ENCODE measurements at regions not wholly inside any gene's neighbourhood (a gene's known extent, or its start where the extent isn't known, plus 50 kb on each side); places are given as distances from the start of the nearest gene placed in this dataset.
"Not testable (repeated sequence)": the region's sequence is repeated elsewhere in the genome, so short reads cannot be mapped to it uniquely, and the experiment has no call there.

GRCh38 chr14:56419750-56420149 lies 159.8 kb upstream of the TMEM260 start:
- DNase-seq (ENCODE audit: low read depth in 4 of 4, low spot score in 3 of 4) = no peak

GRCh38 chr14:56422221-56422620 lies 157.4 kb upstream of the TMEM260 start:
- DNase-seq (ENCODE audit: low read depth in 4 of 4, low spot score in 3 of 4) = no peak

GRCh38 chr14:56422703-56423213 lies 156.8 kb upstream of the TMEM260 start:
- DNase-seq (ENCODE audit: low read depth in 4 of 4, low spot score in 3 of 4) = peak; percentile 43 to 56 (median 50)

GRCh38 chr14:56423544-56423943 lies 156.1 kb upstream of the TMEM260 start:
- no peak for DNase-seq (ENCODE audit: low read depth in 4 of 4, low spot score in 3 of 4)

- DNase-seq (ENCODE audit: low read depth in 4 of 4, low spot score in 3 of 4) = no peak
Observed at GRCh38 chr14:56431013-56431412, 148.6 kb upstream of the TMEM260 start.

- no peak for DNase-seq (ENCODE audit: low read depth in 4 of 4, low spot score in 3 of 4)
Observed at GRCh38 chr14:56449670-56450213, 129.9 kb upstream of the TMEM260 start.

GRCh38 chr14:56452940-56453339 lies 126.7 kb upstream of the TMEM260 start:
- no peak for DNase-seq (ENCODE audit: low read depth in 4 of 4, low spot score in 3 of 4)

- not testable (repeated sequence) for DNase-seq (ENCODE audit: low read depth in 4 of 4, low spot score in 3 of 4)
Observed at GRCh38 chr14:56454680-56455079, 124.9 kb upstream of the TMEM260 start.

- no peak for DNase-seq (ENCODE audit: low read depth in 4 of 4, low spot score in 3 of 4)
Observed at GRCh38 chr14:56460469-56460868, 119.1 kb upstream of the TMEM260 start.

- DNase-seq (ENCODE audit: low read depth in 4 of 4, low spot score in 3 of 4) = no peak
Observed at GRCh38 chr14:56461276-56462275, 118.0 kb upstream of the TMEM260 start.

- DNase-seq (ENCODE audit: low read depth in 4 of 4, low spot score in 3 of 4) = no peak
Observed at GRCh38 chr14:56463271-56463890, 116.2 kb upstream of the TMEM260 start.

- DNase-seq (ENCODE audit: low read depth in 4 of 4, low spot score in 3 of 4) = no peak
Observed at GRCh38 chr14:56471056-56471455, 108.5 kb upstream of the TMEM260 start.

- no peak for DNase-seq (ENCODE audit: low read depth in 4 of 4, low spot score in 3 of 4)
Observed at GRCh38 chr14:56474419-56475022, 105.1 kb upstream of the TMEM260 start.

GRCh38 chr14:56482310-56482911 lies 97.2 kb upstream of the TMEM260 start:
- no peak for DNase-seq (ENCODE audit: low read depth in 4 of 4, low spot score in 3 of 4)

GRCh38 chr14:56487090-56487667 lies 92.4 kb upstream of the TMEM260 start:
- DNase-seq (ENCODE audit: low read depth in 4 of 4, low spot score in 3 of 4) = no peak

- no peak for DNase-seq (ENCODE audit: low read depth in 4 of 4, low spot score in 3 of 4)
Observed at GRCh38 chr14:56487761-56488160, 91.8 kb upstream of the TMEM260 start.

- DNase-seq (ENCODE audit: low read depth in 4 of 4, low spot score in 3 of 4) = no peak
Observed at GRCh38 chr14:56488306-56488705, 91.3 kb upstream of the TMEM260 start.

- no peak for DNase-seq (ENCODE audit: low read depth in 4 of 4, low spot score in 3 of 4)
Observed at GRCh38 chr14:56490379-56490778, 89.2 kb upstream of the TMEM260 start.

GRCh38 chr14:56491299-56492285 lies 88.0 kb upstream of the TMEM260 start:
- peak in 2 of 4 donors; percentile 37 to 53 for DNase-seq (ENCODE audit: low read depth in 4 of 4, low spot score in 3 of 4)

All from left renal pelvis (tissue), 4 donors.